ENCODE measurements at regions not wholly inside any gene's neighbourhood (a gene's known extent, or its start where the extent isn't known, plus 50 kb on each side); places are given as distances from the start of the nearest gene placed in this dataset.

DNA sequence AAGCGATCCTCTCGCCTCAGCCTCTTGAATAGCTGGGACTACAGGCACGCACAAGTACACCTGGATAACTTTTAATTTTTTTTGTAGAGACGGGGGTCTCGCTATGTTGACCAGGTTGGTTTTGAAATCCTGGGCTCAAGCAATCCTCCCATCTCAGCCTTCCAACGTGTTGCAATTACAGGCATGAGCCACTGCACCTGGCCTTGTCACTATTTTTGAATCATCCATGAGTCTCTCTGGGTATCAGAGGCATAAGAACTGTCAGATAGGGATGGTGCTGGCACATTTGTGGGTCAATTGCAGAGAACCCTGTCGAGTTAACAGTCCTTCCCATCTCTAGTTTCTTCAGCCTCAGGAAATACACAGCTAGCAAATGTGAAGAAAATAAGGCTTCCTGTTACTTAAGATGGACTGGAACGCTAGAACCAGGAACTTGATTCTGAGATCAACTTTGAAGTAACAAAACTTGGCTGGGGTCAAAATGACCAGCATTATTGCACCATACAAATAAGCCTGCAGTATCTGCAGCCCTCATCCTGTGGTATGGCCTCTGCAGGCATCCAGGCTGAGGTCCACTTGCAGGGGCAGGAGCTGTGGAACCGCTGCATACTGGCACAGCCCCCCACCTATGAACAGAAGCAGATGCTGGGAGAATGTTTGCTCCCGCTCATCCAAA lies 124.3 kb upstream of the GADD45A start:
- Mint-ChIP-seq H3K9me3 (peaks cover 2% of the 10 kb centered on the region), H3K4me3 (no peak overlapping the region), H3K4me1 (peaks cover 18% of the 10 kb centered on the region), H3K27ac (no peak overlapping the region), H3K36me3 (no peaks in the 10 kb centered on the region), H3K27me3 (ENCODE audit: insufficient read depth, low read depth) (peaks cover 8% of the 10 kb centered on the region)
- Histone ChIP-seq H4K20me1 (ENCODE audit: low read depth) (no peaks in the 10 kb centered on the region), H3K9ac (no peak overlapping the region), H3K27ac (no peak overlapping the region), H3K27me3 (no peaks in the 10 kb centered on the region), H3K9me3 (ENCODE audit: low read depth) (no peaks in the 10 kb centered on the region), H3K4me3 (no peak overlapping the region), H3K36me3 (no peaks in the 10 kb centered on the region), H2AFZ (replicated peaks) (no peak overlapping the region), H3K79me2 (ENCODE audit: low read depth) (no peaks in the 10 kb centered on the region), H3F3A (ENCODE audit: low read depth) (no peaks in the 10 kb centered on the region), H3K4me1 (no peaks in the 10 kb centered on the region), H3K4me2 (no peak overlapping the region)
- no peak for DNase-seq (ENCODE audit: low spot score)
- TF ChIP-seq EZH2phosphoT487 (IDR thresholded peaks at IDR 0.05) (no peak), EZH2 (IDR thresholded peaks at IDR 0.05) (no peak)
- TF ChIP-seq, protein P1, sequence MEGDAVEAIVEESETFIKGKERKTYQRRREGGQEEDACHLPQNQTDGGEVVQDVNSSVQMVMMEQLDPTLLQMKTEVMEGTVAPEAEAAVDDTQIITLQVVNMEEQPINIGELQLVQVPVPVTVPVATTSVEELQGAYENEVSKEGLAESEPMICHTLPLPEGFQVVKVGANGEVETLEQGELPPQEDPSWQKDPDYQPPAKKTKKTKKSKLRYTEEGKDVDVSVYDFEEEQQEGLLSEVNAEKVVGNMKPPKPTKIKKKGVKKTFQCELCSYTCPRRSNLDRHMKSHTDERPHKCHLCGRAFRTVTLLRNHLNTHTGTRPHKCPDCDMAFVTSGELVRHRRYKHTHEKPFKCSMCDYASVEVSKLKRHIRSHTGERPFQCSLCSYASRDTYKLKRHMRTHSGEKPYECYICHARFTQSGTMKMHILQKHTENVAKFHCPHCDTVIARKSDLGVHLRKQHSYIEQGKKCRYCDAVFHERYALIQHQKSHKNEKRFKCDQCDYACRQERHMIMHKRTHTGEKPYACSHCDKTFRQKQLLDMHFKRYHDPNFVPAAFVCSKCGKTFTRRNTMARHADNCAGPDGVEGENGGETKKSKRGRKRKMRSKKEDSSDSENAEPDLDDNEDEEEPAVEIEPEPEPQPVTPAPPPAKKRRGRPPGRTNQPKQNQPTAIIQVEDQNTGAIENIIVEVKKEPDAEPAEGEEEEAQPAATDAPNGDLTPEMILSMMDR (IDR thresholded peaks at IDR 0.05) = no peak

DNA sequence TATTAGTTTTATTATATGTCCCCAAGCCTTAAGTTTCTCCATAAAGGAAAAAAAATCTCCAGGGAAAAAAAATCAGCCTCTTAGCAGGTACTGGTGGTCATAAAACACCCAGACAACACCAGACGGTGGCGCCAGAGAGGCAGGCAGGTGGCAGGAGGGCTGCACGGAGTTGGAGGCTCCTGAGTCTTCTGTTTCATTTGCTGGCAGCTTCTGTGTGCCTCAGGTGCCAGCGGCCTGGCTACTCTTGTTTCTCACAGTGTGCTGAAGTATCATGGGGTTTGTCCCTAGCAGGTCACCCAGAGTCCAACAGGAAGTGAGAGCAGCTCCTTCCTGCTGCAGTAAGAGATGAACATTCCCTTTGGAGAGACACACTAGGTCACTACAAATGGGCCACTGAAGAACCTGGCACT lies 123.3 kb upstream of the GADD45A start:
- H3K27me3 Mint-ChIP-seq (ENCODE audit: insufficient read depth, low read depth) = peaks cover 8% of the 10 kb centered on the region
- TF ChIP-seq EZH2phosphoT487 (IDR thresholded peaks at IDR 0.05) (no peak), EZH2 (IDR thresholded peaks at IDR 0.05) (no peak)
- TF ChIP-seq, protein P1 (IDR thresholded peaks at IDR 0.05) = peak; percentile 92
- Histone ChIP-seq H3K9me3 (ENCODE audit: low read depth) (no peaks in the 10 kb centered on the region), H2AFZ (replicated peaks) (peak overlapping the region; percentile 98), H3F3A (ENCODE audit: low read depth) (no peaks in the 10 kb centered on the region), H4K20me1 (ENCODE audit: low read depth) (no peaks in the 10 kb centered on the region), H3K4me1 (no peaks in the 10 kb centered on the region), H3K27ac (no peak overlapping the region), H3K4me3 (no peak overlapping the region), H3K9ac (no peak overlapping the region), H3K4me2 (no peak overlapping the region), H3K36me3 (no peaks in the 10 kb centered on the region), H3K79me2 (ENCODE audit: low read depth) (no peaks in the 10 kb centered on the region), H3K27me3 (no peaks in the 10 kb centered on the region)
- no peak overlapping the region for H3K4me3 Mint-ChIP-seq
- no peaks in the 10 kb centered on the region for H3K36me3 Mint-ChIP-seq
- peaks cover 2% of the 10 kb centered on the region for H3K9me3 Mint-ChIP-seq
- no peak overlapping the region for H3K27ac Mint-ChIP-seq
- peak; percentile 88 for DNase-seq (ENCODE audit: low spot score)
- H3K4me1 Mint-ChIP-seq = peaks cover 16% of the 10 kb centered on the region

DNA sequence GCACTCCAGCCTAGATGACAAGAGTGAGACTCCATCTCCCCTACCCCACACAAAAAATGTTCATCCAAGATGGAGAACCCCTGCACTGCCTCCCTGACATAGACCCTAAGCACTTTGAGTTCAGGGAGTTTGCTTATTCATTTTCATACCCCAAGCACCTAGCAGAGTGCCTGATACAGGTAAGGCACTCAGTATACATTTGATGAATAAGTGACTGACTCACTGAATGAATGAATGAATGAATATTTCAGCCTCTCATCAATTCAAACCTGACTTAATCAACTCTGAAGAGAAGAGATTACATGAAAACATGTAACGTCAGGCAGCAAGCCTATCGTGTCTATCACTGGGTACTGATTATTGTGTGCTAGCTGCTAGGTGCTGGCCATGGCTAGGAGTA lies 121.3 kb upstream of the GADD45A start:
- Histone ChIP-seq H3K4me3 (no peak overlapping the region), H3K4me2 (no peak overlapping the region), H3K27me3 (no peaks in the 10 kb centered on the region), H3K9me3 (ENCODE audit: low read depth) (no peaks in the 10 kb centered on the region), H3K27ac (no peak overlapping the region), H4K20me1 (ENCODE audit: low read depth) (no peaks in the 10 kb centered on the region), H3F3A (ENCODE audit: low read depth) (no peaks in the 10 kb centered on the region), H3K36me3 (no peaks in the 10 kb centered on the region), H3K9ac (no peak overlapping the region), H3K4me1 (no peaks in the 10 kb centered on the region), H3K79me2 (ENCODE audit: low read depth) (no peaks in the 10 kb centered on the region), H2AFZ (replicated peaks) (no peak overlapping the region)
- Mint-ChIP-seq H3K4me1 (peaks cover 5% of the 10 kb centered on the region), H3K9me3 (peaks cover 2% of the 10 kb centered on the region), H3K27ac (no peak overlapping the region), H3K36me3 (no peaks in the 10 kb centered on the region), H3K27me3 (ENCODE audit: insufficient read depth, low read depth) (peaks cover 8% of the 10 kb centered on the region), H3K4me3 (no peak overlapping the region)
- TF ChIP-seq, protein P1 (IDR thresholded peaks at IDR 0.05) = no peak
- TF ChIP-seq EZH2 (IDR thresholded peaks at IDR 0.05) (no peak), EZH2phosphoT487 (IDR thresholded peaks at IDR 0.05) (no peak)
- DNase-seq (ENCODE audit: low spot score) = no peak
